ENCODE measurements at regions not wholly inside any gene's neighbourhood (a gene's known extent, or its start where the extent isn't known, plus 50 kb on each side); places are given as distances from the start of the nearest gene placed in this dataset.

- DNase-seq: no peak
Observed at GRCh38 chr9:20111173-20111843, 322.5 kb upstream of the SLC24A2 start.

- DNase-seq: no peak
Observed at GRCh38 chr9:20095430-20096092, 306.7 kb upstream of the SLC24A2 start.

- DNase-seq: no peak
Observed at GRCh38 chr9:20092561-20092960, 303.7 kb upstream of the SLC24A2 start.

GRCh38 chr9:20087481-20087880, 298.6 kb upstream of the SLC24A2 start:
- no peak for DNase-seq

GRCh38 chr9:20085842-20086241, 297.0 kb upstream of the SLC24A2 start:
- DNase-seq: no peak

GRCh38 chr9:20084125-20084524, 295.3 kb upstream of the SLC24A2 start:
- no peak for DNase-seq

- no peak for DNase-seq
Observed at GRCh38 chr9:20083390-20083789, 294.6 kb upstream of the SLC24A2 start.

- no peak for DNase-seq
Observed at GRCh38 chr9:20082831-20083230, 294.0 kb upstream of the SLC24A2 start.

GRCh38 chr9:20082406-20082805, 293.6 kb upstream of the SLC24A2 start:
- no peak for DNase-seq

GRCh38 chr9:20078246-20078645, 289.4 kb upstream of the SLC24A2 start:
- no peak for DNase-seq

- no peak for DNase-seq
Observed at GRCh38 chr9:20074291-20074690, 285.5 kb upstream of the SLC24A2 start.

- no peak for DNase-seq
Observed at GRCh38 chr9:20070336-20070735, 281.5 kb upstream of the SLC24A2 start.

GRCh38 chr9:20065796-20066700, 277.2 kb upstream of the SLC24A2 start:
- DNase-seq: no peak

GRCh38 chr9:20065046-20065445, 276.2 kb upstream of the SLC24A2 start:
- DNase-seq: no peak

GRCh38 chr9:20054734-20055133, 265.9 kb upstream of the SLC24A2 start:
- no peak for DNase-seq

- no peak for DNase-seq
Observed at GRCh38 chr9:20048985-20049384, 260.1 kb upstream of the SLC24A2 start.

GRCh38 chr9:20048437-20048836, 259.6 kb upstream of the SLC24A2 start:
- DNase-seq: no peak

GRCh38 chr9:20044686-20045085, 255.8 kb upstream of the SLC24A2 start:
- DNase-seq: no peak

GRCh38 chr9:20043461-20043860, 254.6 kb upstream of the SLC24A2 start:
- DNase-seq: no peak

- no peak for DNase-seq
Observed at GRCh38 chr9:20043035-20043434, 254.2 kb upstream of the SLC24A2 start.

GRCh38 chr9:20042128-20042711, 253.4 kb upstream of the SLC24A2 start:
- no peak for DNase-seq

GRCh38 chr9:20041697-20042081, 252.9 kb upstream of the SLC24A2 start:
- DNase-seq: no peak

GRCh38 chr9:20040991-20041696, 252.3 kb upstream of the SLC24A2 start:
- DNase-seq: no peak

Measured in NCI-H226 (cell line).